K562 (cell line): ENCODE measurements at regions not wholly inside any gene's neighbourhood (a gene's known extent, or its start where the extent isn't known, plus 50 kb on each side); places are given as distances from the start of the nearest gene placed in this dataset.

Experiments used
- ATAC-seq: fragments of 200-7000 bp; cut with Tn5 transposase; 3 replicates; pipeline ENCODE4 v1.9.1; 2020; ENCODE audit warnings: moderate library complexity
- BruUV-seq: library from RNA; stranded (reverse); fragments of 400-500 nt; replicated peaks from 2 replicates; lab custom pipeline; 2021; lab: Mats Ljungman, UMichigan
- CTCF ChIA-PET: fragments of 300-600 bp; formaldehyde crosslinking; extraction: SDS; loops from one replicate; lab custom pipeline; 2021; ENCODE audit warnings: low intra/inter-chr PET ratio; lab: Yijun Ruan, JAX
- POLR2A ChIA-PET: fragments of 300-600, 350-650 bp; sonication (Branson Sonifier 250); formaldehyde crosslinking; extraction: SDS; loops from one replicate; lab custom pipeline; 2021; ENCODE audit warnings: antibody characterized with exemption, inconsistent platforms; lab: Yijun Ruan, JAX
- DNase-seq, 4 experiments: peaks; one replicate each; pipeline versions ENCODE4 v3.0.0 to v3.0.0-alpha.2; 2011 to 2018; ENCODE audit warnings: low spot score in 3 of 4, mixed read lengths in 3 of 4; ENCODE audit errors: extremely low read depth in 1 of 4
- FAIRE-seq: peaks from 2 replicates; lab custom pipeline; 2011; peaks lifted over from hg19 to GRCh38; lab: Jason Lieb, UNC
- H2AFZ ChIP-seq: 2 replicates; pipeline ENCODE4 v1.6.0; 2011; ENCODE audit warnings: low read depth, low read length, control low read depth, inconsistent platforms
- H3K27ac ChIP-seq: fragments of 200-600 bp; 3 replicates; pipeline ENCODE4 v1.8.0; 2011; ENCODE audit warnings: low read depth, mild to moderate bottlenecking, control low read depth, inconsistent platforms, low read length, moderate library complexity, mixed read lengths; ENCODE audit errors: extremely low read depth
- H3K27me3 ChIP-seq, 2 experiments: fragments of 300-600 bp in 1 of 2; 2 replicates in 1 of 2; 3 replicates in 1 of 2; pipeline versions ENCODE4 v1.6.0 to v1.8.0; 2011; ENCODE audit warnings: inconsistent platforms in 2 of 2, low read length in 2 of 2, mild to moderate bottlenecking in 1 of 2, mixed read lengths in 1 of 2, moderate library complexity in 1 of 2; ENCODE audit not compliant: control insufficient read depth in 2 of 2, insufficient read depth in 2 of 2
- H3K36me3 ChIP-seq: fragments of 300-600 bp; 3 replicates; pipeline ENCODE4 v1.8.0; 2011; ENCODE audit warnings: mild to moderate bottlenecking, low read length, inconsistent platforms; ENCODE audit not compliant: control insufficient read depth, insufficient read depth
- H3K4me1 ChIP-seq, 2 experiments: fragments of 200-600 bp in 1 of 2; replicated peaks in 1 of 2; 2 replicates in 1 of 2; 3 replicates in 1 of 2; pipeline versions ENCODE4 v1.5.1 to v1.8.0; 2011; ENCODE audit warnings: inconsistent platforms in 2 of 2, low read length in 2 of 2, mild to moderate bottlenecking in 1 of 2, mixed read lengths in 1 of 2, moderate library complexity in 1 of 2; ENCODE audit not compliant: control insufficient read depth in 2 of 2, insufficient read depth in 2 of 2
- H3K4me2 ChIP-seq: 2 replicates; pipeline ENCODE4 v1.6.1; 2011; ENCODE audit warnings: low read length, control low read depth, inconsistent platforms, mixed read lengths; ENCODE audit not compliant: insufficient read depth
- H3K4me3 ChIP-seq: fragments of 200-600 bp; sonication (generic), shearing (Covaris generic); 2 replicates; pipeline ENCODE4 v1.5.1; 2016; ENCODE audit warnings: control low read depth, inconsistent platforms
- H3K79me2 ChIP-seq: fragments of 200-600 bp; 3 replicates; pipeline ENCODE4 v1.8.0; 2011; ENCODE audit warnings: low read length, inconsistent platforms; ENCODE audit not compliant: control insufficient read depth, insufficient read depth
- H3K9ac ChIP-seq, 2 experiments: 2 replicates each; pipeline versions ENCODE4 v1.6.0 to v1.6.1; 2011; ENCODE audit warnings: low read depth in 2 of 2, low read length in 2 of 2, control low read depth in 1 of 2, inconsistent platforms in 1 of 2, mild to moderate bottlenecking in 1 of 2, mixed read lengths in 1 of 2; ENCODE audit not compliant: insufficient read depth in 1 of 2
- H3K9me1 ChIP-seq: one replicate; pipeline ENCODE4 v1.6.0; 2011; ENCODE audit warnings: inconsistent platforms, mild to moderate bottlenecking, low read length, moderate library complexity; ENCODE audit not compliant: control insufficient read depth, insufficient read depth
- H3K9me3 ChIP-seq: replicated peaks from 2 replicates; pipeline ENCODE4 v1.5.1; 2011; ENCODE audit warnings: low read depth, low read length, inconsistent platforms; ENCODE audit not compliant: control insufficient read depth, insufficient read depth
- H4K20me1 ChIP-seq: replicated peaks from 2 replicates; pipeline ENCODE4 v1.6.1; 2011; ENCODE audit warnings: low read length, inconsistent platforms, mixed read lengths; ENCODE audit not compliant: control insufficient read depth, insufficient read depth
- ADNP ChIP-seq: fragments of 200-800 bp; sonication (Bioruptor generic); IDR thresholded peaks from 2 replicates; pipeline ENCODE4 v1.6.1; 2016; ENCODE audit warnings: missing genetic modification characterization, missing compliant biosample characterization
- ATF1 ChIP-seq, 2 experiments: fragments of 450-650 bp in 1 of 2; IDR thresholded peaks; 2 replicates each; pipeline ENCODE4 v1.6.1; 2016; ENCODE audit warnings: missing compliant biosample characterization in 1 of 2, missing genetic modification characterization in 1 of 2
- ATF7 ChIP-seq: fragments of 450-650 bp; IDR thresholded peaks from 2 replicates; pipeline ENCODE4 v1.7.1; 2014; ENCODE audit warnings: mild to moderate bottlenecking, moderate library complexity
- CEBPB ChIP-seq: fragments of 450-650 bp; IDR thresholded peaks from 2 replicates; pipeline ENCODE4 v1.6.1; 2016; ENCODE audit warnings: missing genetic modification characterization, missing compliant biosample characterization
- PYGO2 ChIP-seq: fragments of 450-650 bp; IDR thresholded peaks from 2 replicates; pipeline ENCODE4 v1.6.1; 2016; ENCODE audit warnings: mild to moderate bottlenecking, missing genetic modification characterization, moderate library complexity, missing compliant biosample characterization
- ZBTB9 ChIP-seq: fragments of 450-650 bp; formaldehyde crosslinking; IDR thresholded peaks from 2 replicates; pipeline ENCODE4 v1.4.0; 2020; ENCODE audit warnings: mild to moderate bottlenecking, moderate library complexity
- ZFPM2 ChIP-seq: fragments of 250-450 bp; sonication (Bioruptor Pico); IDR thresholded peaks from 2 replicates; pipeline ENCODE4 v1.5.1; 2022; ENCODE audit warnings: mild to moderate bottlenecking
- ZNF695 ChIP-seq: fragments of 450-650 bp; formaldehyde crosslinking; IDR thresholded peaks from 2 replicates; pipeline ENCODE4 v1.4.0; 2020; ENCODE audit warnings: mild to moderate bottlenecking, moderate library complexity
- WGBS: fragments of 100-300 bp; shearing (Covaris generic); methylation state at CpG from one replicate; pipeline ENCODE4 v1.1.6; 2016; ENCODE audit warnings: low coverage, mixed read lengths; ENCODE audit not compliant: insufficient coverage; ENCODE audit errors: missing lambda C conversion rate; 5-methylcytosine and 5-hydroxymethylcytosine counted together
- in situ Hi-C: fragments of 300-500 bp; cut with MboI; formaldehyde crosslinking; loops from 4 replicates; pipeline ENCODE4 v1.15.0; 2018; ENCODE audit warnings: inconsistent platforms, mixed read lengths
- intact Hi-C: fragments of 100-400 bp; cut with micrococcal nuclease; formaldehyde crosslinking; loops from 2 replicates; pipeline ENCODE4 v1.14.2; 2022
- TF ChIP-seq, protein P1 (sequence below): fragments of 450-650 bp; formaldehyde crosslinking; IDR thresholded peaks from 2 replicates; pipeline ENCODE4 v1.4.0; 2020; ENCODE audit warnings: mild to moderate bottlenecking, mixed read lengths

- FAIRE-seq, result no peak
- Histone ChIP-seq H3K79me2 (no peaks in the 10 kb centered on the region), H3K36me3 (no peaks in the 10 kb centered on the region), H3K9me1 (no peaks in the 10 kb centered on the region), H3K27me3 (no peaks in the 10 kb centered on the region; a peak in 1 of 5 replicates), H3K4me3 (no peak overlapping the region), H3K4me1 (no peaks in the 10 kb centered on the region), H3K9me3 (no peaks in the 10 kb centered on the region), H2AFZ (no peak overlapping the region), H4K20me1 (no peaks in the 10 kb centered on the region), H3K9ac (no peak overlapping the region), H3K4me2 (no peak overlapping the region), H3K27ac (no peak overlapping the region)
- BruUV-seq, result no TSS peak
- WGBS, result 0% methylated on average over 5 of the region's 5 CpGs
- DNase-seq, result no peak
- no peak for TF ChIP-seq PYGO2 (tag)
- TF ChIP-seq, protein P1, sequence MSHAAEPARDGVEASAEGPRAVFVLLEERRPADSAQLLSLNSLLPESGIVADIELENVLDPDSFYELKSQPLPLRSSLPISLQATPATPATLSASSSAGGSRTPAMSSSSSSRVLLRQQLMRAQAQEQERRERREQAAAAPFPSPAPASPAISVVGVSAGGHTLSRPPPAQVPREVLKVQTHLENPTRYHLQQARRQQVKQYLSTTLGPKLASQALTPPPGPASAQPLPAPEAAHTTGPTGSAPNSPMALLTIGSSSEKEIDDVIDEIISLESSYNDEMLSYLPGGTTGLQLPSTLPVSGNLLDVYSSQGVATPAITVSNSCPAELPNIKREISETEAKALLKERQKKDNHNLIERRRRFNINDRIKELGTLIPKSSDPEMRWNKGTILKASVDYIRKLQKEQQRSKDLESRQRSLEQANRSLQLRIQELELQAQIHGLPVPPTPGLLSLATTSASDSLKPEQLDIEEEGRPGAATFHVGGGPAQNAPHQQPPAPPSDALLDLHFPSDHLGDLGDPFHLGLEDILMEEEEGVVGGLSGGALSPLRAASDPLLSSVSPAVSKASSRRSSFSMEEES (CRISPR knock-in tag), result peak; percentile 50
- TF ChIP-seq CEBPB (tag), result no peak
- ChIA-PET POLR2A (no interaction called here), CTCF (no interaction called here)
- ATAC-seq, result no peak
- intact Hi-C loops (no loop called here), in situ Hi-C loops (no loop called here)
These were observed 52.0 kb upstream of the TSPAN18 start for GRCh38 chr11:44674809-44675208.

DNA sequence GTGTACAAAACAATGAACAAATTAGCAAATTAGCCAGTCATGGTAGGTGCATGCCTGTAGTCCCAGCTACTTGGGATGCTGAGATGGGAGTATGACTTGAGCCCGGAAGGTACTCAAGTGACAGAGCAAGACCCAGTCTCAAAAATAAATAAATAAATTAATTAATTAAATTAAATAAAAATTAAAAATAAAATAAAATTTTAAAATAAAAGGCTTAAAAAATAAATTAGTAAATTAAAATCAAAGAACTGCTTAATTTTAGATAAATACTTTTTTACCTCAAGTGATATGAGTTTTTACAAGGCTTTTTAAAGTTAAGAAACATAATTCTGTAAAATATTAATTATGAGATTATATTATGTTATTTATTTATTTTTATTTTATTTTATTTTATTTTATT is 50.9 kb upstream of the TSPAN18 start:
- ATAC-seq, result no peak
- Histone ChIP-seq H3K27me3 (no peaks in the 10 kb centered on the region; a peak in 1 of 5 replicates), H3K4me2 (no peak overlapping the region), H3K79me2 (no peaks in the 10 kb centered on the region), H3K36me3 (no peaks in the 10 kb centered on the region), H3K4me3 (no peak overlapping the region), H4K20me1 (no peaks in the 10 kb centered on the region), H3K4me1 (no peaks in the 10 kb centered on the region), H3K27ac (no peak overlapping the region), H3K9me1 (no peaks in the 10 kb centered on the region), H3K9me3 (no peaks in the 10 kb centered on the region), H2AFZ (no peak overlapping the region), H3K9ac (no peak overlapping the region)
- intact Hi-C loops (no loop called here), in situ Hi-C loops (no loop called here)
- POLR2A ChIA-PET, result no interaction called here
- TF ChIP-seq ZBTB9 (no peak), ATF7 (no peak), ZFPM2 (no peak), ZNF695 (no peak), ATF1 (CRISPR knock-in tag; IDR thresholded peaks at IDR 0.05) (no peak), ATF1 (tag; IDR thresholded peaks at IDR 0.05) (no peak), ADNP (tag) (no peak)
- CTCF ChIA-PET, result no interaction called here
- BruUV-seq, result no TSS peak
- no peak for FAIRE-seq
- no peak for DNase-seq
- 0% methylated on average over 1 of the region's 1 CpG for WGBS
